Testis (tissue), 2 donors: ENCODE measurements at regions not wholly inside any gene's neighbourhood (a gene's known extent, or its start where the extent isn't known, plus 50 kb on each side); places are given as distances from the start of the nearest gene placed in this dataset.

Experiments used
- POLR2A ChIP-seq: fragments of 450-650 bp; IDR thresholded peaks from one replicate; pipeline ENCODE4 v1.6.1; 2017; ENCODE audit warnings: antibody characterized with exemption, mild to moderate bottlenecking, moderate library complexity
- TF ChIP-seq, protein P1 (sequence below), 3 experiments: fragments of 450-650 bp in 2 of 3; fragments of 200-600 bp in 1 of 3; sonication (generic) in 1 of 3; IDR thresholded peaks; one replicate each; pipeline ENCODE4 v1.5.1; 2016 to 2019; ENCODE audit warnings: antibody characterized with exemption in 3 of 3, mild to moderate bottlenecking in 2 of 3, moderate library complexity in 1 of 3

DNA sequence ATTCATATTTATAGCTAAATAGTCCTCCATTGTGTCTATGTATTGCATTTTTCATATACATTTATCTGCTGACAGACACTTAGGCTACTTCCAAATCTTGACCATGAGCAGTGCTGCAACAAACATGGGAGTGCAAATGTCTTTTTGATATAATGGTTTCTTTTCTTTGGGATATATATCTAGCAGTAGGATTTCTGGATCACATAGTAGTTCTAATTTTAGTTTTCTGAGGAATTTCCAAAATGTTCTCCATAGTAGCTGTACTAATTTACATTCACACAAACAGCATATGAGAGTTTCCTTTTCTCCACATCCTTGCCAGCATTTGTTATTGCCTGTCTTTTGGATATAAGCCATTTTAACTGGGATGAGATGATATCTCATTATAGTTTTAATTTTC is 1521.3 kb downstream of the REEP3 start:
- TF ChIP-seq POLR2A, result no peak
- TF ChIP-seq, protein P1, sequence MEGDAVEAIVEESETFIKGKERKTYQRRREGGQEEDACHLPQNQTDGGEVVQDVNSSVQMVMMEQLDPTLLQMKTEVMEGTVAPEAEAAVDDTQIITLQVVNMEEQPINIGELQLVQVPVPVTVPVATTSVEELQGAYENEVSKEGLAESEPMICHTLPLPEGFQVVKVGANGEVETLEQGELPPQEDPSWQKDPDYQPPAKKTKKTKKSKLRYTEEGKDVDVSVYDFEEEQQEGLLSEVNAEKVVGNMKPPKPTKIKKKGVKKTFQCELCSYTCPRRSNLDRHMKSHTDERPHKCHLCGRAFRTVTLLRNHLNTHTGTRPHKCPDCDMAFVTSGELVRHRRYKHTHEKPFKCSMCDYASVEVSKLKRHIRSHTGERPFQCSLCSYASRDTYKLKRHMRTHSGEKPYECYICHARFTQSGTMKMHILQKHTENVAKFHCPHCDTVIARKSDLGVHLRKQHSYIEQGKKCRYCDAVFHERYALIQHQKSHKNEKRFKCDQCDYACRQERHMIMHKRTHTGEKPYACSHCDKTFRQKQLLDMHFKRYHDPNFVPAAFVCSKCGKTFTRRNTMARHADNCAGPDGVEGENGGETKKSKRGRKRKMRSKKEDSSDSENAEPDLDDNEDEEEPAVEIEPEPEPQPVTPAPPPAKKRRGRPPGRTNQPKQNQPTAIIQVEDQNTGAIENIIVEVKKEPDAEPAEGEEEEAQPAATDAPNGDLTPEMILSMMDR (IDR thresholded peaks at IDR 0.05), result no peak
